ENCODE measurements at regions not wholly inside any gene's neighbourhood (a gene's known extent, or its start where the extent isn't known, plus 50 kb on each side); places are given as distances from the start of the nearest gene placed in this dataset.

GRCh38 chr3:81301230-81301629 lies 460.2 kb downstream of the GBE1 start:
- no peak for TF ChIP-seq CTCF (IDR thresholded peaks at IDR 0.05)
- TF ChIP-seq POLR2A (IDR thresholded peaks at IDR 0.05; ENCODE audit: low read depth): no peak
- no peak for TF ChIP-seq POLR2AphosphoS5 (IDR thresholded peaks at IDR 0.05)

All from esophagus muscularis mucosa (tissue), 3 donors.